Stomach (tissue), 8 donors: ENCODE measurements at regions not wholly inside any gene's neighbourhood (a gene's known extent, or its start where the extent isn't known, plus 50 kb on each side); places are given as distances from the start of the nearest gene placed in this dataset.

ENCODE experiments used
- DNase-seq, 2 donors: peaks; one replicate each; pipeline versions ENCODE4 v3.0.0 to v3.0.0-alpha.2; 2013 to 2019
- H3K27ac ChIP-seq, 5 donors: fragments of 200-600 bp in 4 of 5; sonication (generic) in 4 of 5; one replicate each; pipeline ENCODE4 v1.5.1; 2013 to 2019; ENCODE audit warnings: mild to moderate bottlenecking in 1 of 5, moderate library complexity in 1 of 5
- H3K27me3 ChIP-seq, 3 donors: fragments of 200-600 bp; sonication (generic); one replicate each; pipeline ENCODE4 v1.5.1; 2017 to 2019; ENCODE audit warnings: mixed run types in 1 of 3
- H3K36me3 ChIP-seq, 4 donors: fragments of 200-600 bp; sonication (generic); 1 replicate in 3 of 4; 2 replicates in 1 of 4; pipeline ENCODE4 v1.5.1; 2016 to 2019
- H3K4me1 ChIP-seq, 4 donors: fragments of 200-600 bp; sonication (generic); one replicate each; pipeline ENCODE4 v1.5.1; 2016 to 2019
- H3K4me3 ChIP-seq, 4 donors: fragments of 200-600 bp; sonication (generic) in 3 of 4; one replicate each; pipeline ENCODE4 v1.5.1; 2016 to 2019; ENCODE audit warnings: mild to moderate bottlenecking in 1 of 4
- H3K9me3 ChIP-seq, 4 donors: fragments of 200-600 bp; sonication (generic); one replicate each; pipeline ENCODE4 v1.5.1; 2016 to 2019
- CTCF ChIP-seq, 7 experiments: fragments of 450-650 bp in 4 of 7; fragments of 200-600 bp in 3 of 7; sonication (generic) in 3 of 7; IDR thresholded peaks; one replicate each; pipeline ENCODE4 v1.5.1; 2016 to 2019; ENCODE audit warnings: antibody characterized with exemption in 7 of 7, control low read depth in 2 of 7, mild to moderate bottlenecking in 1 of 7
- EP300 ChIP-seq: sonication (generic); formaldehyde crosslinking; IDR thresholded peaks from one replicate; pipeline ENCODE4 v1.6.1; 2017; ENCODE audit warnings: antibody characterized with exemption
- POLR2A ChIP-seq, 4 donors: fragments of 450-650 bp; IDR thresholded peaks; one replicate each; pipeline ENCODE4 v1.6.1; 2016; ENCODE audit warnings: antibody characterized with exemption in 4 of 4, control low read depth in 2 of 4, mild to moderate bottlenecking in 1 of 4, moderate library complexity in 1 of 4
- POLR2AphosphoS5 ChIP-seq, 3 donors: sonication (generic); formaldehyde crosslinking; IDR thresholded peaks; one replicate each; pipeline ENCODE4 v1.6.1; 2016; ENCODE audit warnings: antibody characterized with exemption in 3 of 3
- WGBS, 5 donors: extraction: QIAGEN DNeasy Blood & Tissue Kit in 3 of 5; methylation state at CpG; one replicate each; pipeline versions ENCODE4 v1.1.5 to v1.1.7; 2013 to 2018; 5-methylcytosine and 5-hydroxymethylcytosine counted together
- intact Hi-C: fragments of 100-400 bp; cut with DNase I; formaldehyde crosslinking; loops from one replicate; pipeline ENCODE4 v1.15.1; 2023; ENCODE audit warnings: low total_unique reads
- donor health status: healthy with polysubstance abuse.
- donor health status: Bipolar disorder and iron deficiency.
- donor health status: healthy.

- DNase-seq, result no peak
- 36 to 70% (median 39%) methylated on average over 2 of the region's 2 CpGs for WGBS, 5 donors
- Histone ChIP-seq H3K4me3 (no peak overlapping the region), H3K27me3 (no peaks in the 10 kb centered on the region), H3K4me1 (no peaks in the 10 kb centered on the region), H3K9me3 (peaks cover 0 to 4% (median 0%) of the 10 kb centered on the region in 4 donors), H3K36me3 (no peaks in the 10 kb centered on the region), H3K27ac (no peak overlapping the region)
- intact Hi-C loops, result no loop called here
- TF ChIP-seq POLR2A (IDR thresholded peaks at IDR 0.05) (no peak), POLR2AphosphoS5 (IDR thresholded peaks at IDR 0.05) (no peak), CTCF (IDR thresholded peaks at IDR 0.05) (no peak), EP300 (no peak)
Measured at GRCh38 chrX:109879991-109880390, 122.9 kb upstream of the TMEM164 start.

GRCh38 chrX:109880629-109881028 is 122.3 kb upstream of the TMEM164 start:
- no peaks in the 10 kb centered on the region for H3K36me3 ChIP-seq
- no peak overlapping the region for H3K4me3 ChIP-seq
- 49 to 71% (median 59%) methylated on average over 2 of the region's 2 CpGs for WGBS, 5 donors
- no peak overlapping the region for H3K27ac ChIP-seq
- no peak for DNase-seq
- H3K4me1 ChIP-seq, result no peaks in the 10 kb centered on the region
- no peak for TF ChIP-seq POLR2A (IDR thresholded peaks at IDR 0.05)
- no peak for TF ChIP-seq CTCF (IDR thresholded peaks at IDR 0.05)
- TF ChIP-seq POLR2AphosphoS5 (IDR thresholded peaks at IDR 0.05), result no peak
- no peak for TF ChIP-seq EP300
- H3K27me3 ChIP-seq, result no peaks in the 10 kb centered on the region
- intact Hi-C loops, result no loop called here
- peaks cover 0 to 4% (median 0%) of the 10 kb centered on the region in 4 donors for H3K9me3 ChIP-seq

GRCh38 chrX:109886122-109886761 is 116.7 kb upstream of the TMEM164 start:
- Histone ChIP-seq H3K4me1 (peaks cover 0 to 14% (median 4%) of the 10 kb centered on the region in 4 donors), H3K9me3 (no peaks in the 10 kb centered on the region), H3K27ac (no peak overlapping the region), H3K4me3 (no peak overlapping the region), H3K36me3 (no peaks in the 10 kb centered on the region), H3K27me3 (no peaks in the 10 kb centered on the region)
- DNase-seq, result peak; percentile 52 to 66
- TF ChIP-seq POLR2AphosphoS5 (IDR thresholded peaks at IDR 0.05) (no peak), POLR2A (IDR thresholded peaks at IDR 0.05) (no peak), CTCF (IDR thresholded peaks at IDR 0.05) (peak in 5 of 7 experiments; percentile 30 to 73 (median 46)), EP300 (no peak)
- intact Hi-C loops, result no loop called here
- WGBS, 5 donors, result 34 to 45% (median 39%) methylated on average over 4 of the region's 4 CpGs

GRCh38 chrX:109889289-109890006 is 113.5 kb upstream of the TMEM164 start:
- WGBS, 5 donors, result 41 to 53% (median 48%) methylated on average over 4 of the region's 4 CpGs
- intact Hi-C loops, result no loop called here
- DNase-seq, result peak in 1 of 2 donors; percentile 42
- TF ChIP-seq POLR2AphosphoS5 (IDR thresholded peaks at IDR 0.05), result no peak
- no peak for TF ChIP-seq CTCF (IDR thresholded peaks at IDR 0.05)
- TF ChIP-seq POLR2A (IDR thresholded peaks at IDR 0.05), result no peak
- no peak for TF ChIP-seq EP300
- H3K27me3 ChIP-seq, result no peaks in the 10 kb centered on the region
- no peaks in the 10 kb centered on the region for H3K9me3 ChIP-seq
- peak overlapping the region in 2 of 5 donors; percentile 7 to 40 for H3K27ac ChIP-seq
- no peak overlapping the region for H3K4me3 ChIP-seq
- H3K36me3 ChIP-seq, result no peaks in the 10 kb centered on the region
- H3K4me1 ChIP-seq, result peaks cover 0 to 14% (median 4%) of the 10 kb centered on the region in 4 donors
